T-cell (primary cell): ENCODE measurements at regions not wholly inside any gene's neighbourhood (a gene's known extent, or its start where the extent isn't known, plus 50 kb on each side); places are given as distances from the start of the nearest gene placed in this dataset.

Source experiments
- ATAC-seq, 4 experiments: fragments of 200-7000 bp in 3 of 4; fragments of 150-1000 bp in 1 of 4; cut with Tn5 transposase; replicated peaks in 1 of 4; 1 replicate in 3 of 4; 2 replicates in 1 of 4; pipeline ENCODE4 v1.10.0; 2021; ENCODE audit warnings: moderate library complexity in 3 of 4, mild to moderate bottlenecking in 2 of 4, moderate number of reproducible peaks in 1 of 4
- CTCF ChIA-PET, 2 donors: fragments of 300-600 bp; sonication (Branson Sonifier 250); formaldehyde crosslinking; loops; one replicate each; lab custom pipeline; 2022; ENCODE audit warnings: antibody characterized with exemption in 2 of 2; lab: Charles Lee
- POLR2A ChIA-PET, 2 donors: fragments of 300-600 bp; sonication (Branson Sonifier 250); formaldehyde crosslinking; loops; one replicate each; lab custom pipeline; 2022; ENCODE audit warnings: antibody characterized with exemption in 2 of 2; lab: Charles Lee
- DNase-seq, 35 experiments: peaks; one replicate each; pipeline versions ENCODE4 v3.0.0 to v3.0.0-alpha.2; 2013 to 2023
- H3K27ac ChIP-seq: one replicate; pipeline ENCODE4 v1.5.1; 2013; ENCODE audit warnings: low read length
- H3K27me3 ChIP-seq, 2 experiments: replicated peaks in 1 of 2; 1 replicate in 1 of 2; 2 replicates in 1 of 2; pipeline versions ENCODE4 v1.6.1 to v1.7.0; 2013; ENCODE audit warnings: low read length in 1 of 2, mixed read lengths in 1 of 2; ENCODE audit not compliant: control insufficient read depth in 2 of 2, insufficient read depth in 2 of 2; ENCODE audit errors: extremely low read depth in 1 of 2
- H3K36me3 ChIP-seq, 2 donors: 1 replicate in 1 of 2; 2 replicates in 1 of 2; pipeline versions ENCODE4 v1.6.1 to v1.7.0; 2013; ENCODE audit warnings: low read length in 1 of 2; ENCODE audit not compliant: control insufficient read depth in 2 of 2, insufficient read depth in 1 of 2; ENCODE audit errors: extremely low read depth in 1 of 2
- H3K4me1 ChIP-seq, 2 experiments: 1 replicate in 1 of 2; 2 replicates in 1 of 2; pipeline versions ENCODE4 v1.6.1 to v1.7.0; 2013; ENCODE audit warnings: low read length in 2 of 2, mixed read lengths in 1 of 2; ENCODE audit not compliant: insufficient read depth in 2 of 2, control insufficient read depth in 1 of 2; ENCODE audit errors: extremely low read depth in 1 of 2
- H3K4me3 ChIP-seq, 2 donors: 1 replicate in 1 of 2; 2 replicates in 1 of 2; pipeline versions ENCODE4 v1.5.1 to v1.7.0; 2013; ENCODE audit warnings: mild to moderate bottlenecking in 2 of 2, low read length in 1 of 2, moderate library complexity in 1 of 2; ENCODE audit not compliant: control insufficient read depth in 1 of 2; ENCODE audit errors: extremely low read depth in 1 of 2
- H3K9me3 ChIP-seq: 2 replicates; pipeline ENCODE4 v1.7.0; 2013
- H3K27ac Mint-ChIP-seq, 2 donors: one replicate each; pipeline ENCODE4 v1.8.0; 2020 to 2021; ENCODE audit warnings: mild to moderate bottlenecking in 2 of 2, mixed read lengths in 2 of 2
- H3K27me3 Mint-ChIP-seq, 2 donors: one replicate each; pipeline ENCODE4 v1.8.0; 2021 to 2022; ENCODE audit warnings: mixed read lengths in 2 of 2
- H3K36me3 Mint-ChIP-seq: one replicate; pipeline ENCODE4 v1.8.0; 2021; ENCODE audit warnings: mixed read lengths
- H3K4me1 Mint-ChIP-seq, 3 donors: one replicate each; pipeline ENCODE4 v1.8.0; 2020 to 2022; ENCODE audit warnings: mixed read lengths in 3 of 3, mild to moderate bottlenecking in 1 of 3
- H3K4me3 Mint-ChIP-seq, 3 donors: one replicate each; pipeline ENCODE4 v1.8.0; 2020 to 2022; ENCODE audit warnings: mild to moderate bottlenecking in 3 of 3, mixed read lengths in 3 of 3, moderate library complexity in 3 of 3
- H3K9me3 Mint-ChIP-seq, 3 donors: one replicate each; pipeline ENCODE4 v1.8.0; 2020 to 2022; ENCODE audit warnings: mixed read lengths in 3 of 3
- WGBS: methylation state at CpG from one replicate; pipeline ENCODE4 v1.1.5; 2013; ENCODE audit warnings: missing lambda C conversion rate; ENCODE audit not compliant: insufficient coverage; 5-methylcytosine and 5-hydroxymethylcytosine counted together

GRCh38 chr15:56813995-56814394 is 80.7 kb upstream of the ZNF280D start:
- DNase-seq: no peak
- no peak overlapping the region for H3K27ac Mint-ChIP-seq
- WGBS: 0% methylated on average over 1 of the region's 1 CpG
- no peaks in the 10 kb centered on the region for H3K27me3 Mint-ChIP-seq
- H3K9me3 ChIP-seq: no peaks in the 10 kb centered on the region
- H3K4me3 ChIP-seq: no peak overlapping the region
- ChIA-PET CTCF (no interaction called here), POLR2A (interaction anchor here in 1 of 2 donors (0.6 kb wide), 1 partner anchor 31 kb away, joined by 3 read pairs; no protein-coding TSS in a partner anchor)
- no peak overlapping the region for H3K4me3 Mint-ChIP-seq
- no peaks in the 10 kb centered on the region for H3K27me3 ChIP-seq
- peaks cover 4% of the 10 kb centered on the region for H3K36me3 Mint-ChIP-seq
- peaks cover 0 to 14% (median 5%) of the 10 kb centered on the region in 3 donors for H3K9me3 Mint-ChIP-seq
- H3K27ac ChIP-seq: no peak overlapping the region
- H3K4me1 Mint-ChIP-seq: peaks cover 0 to 6% (median 0%) of the 10 kb centered on the region in 3 donors
- no peaks in the 10 kb centered on the region for H3K4me1 ChIP-seq
- ATAC-seq: no peak
- no peaks in the 10 kb centered on the region for H3K36me3 ChIP-seq

GRCh38 chr15:56812961-56813360 is 79.7 kb upstream of the ZNF280D start:
- Mint-ChIP-seq H3K4me3 (no peak overlapping the region), H3K9me3 (peaks cover 1 to 24% (median 14%) of the 10 kb centered on the region in 3 donors)

GRCh38 chr15:56812221-56812620 is 78.9 kb upstream of the ZNF280D start:
- Histone ChIP-seq H3K27me3 (no peaks in the 10 kb centered on the region), H3K9me3 (peaks cover 4% of the 10 kb centered on the region), H3K4me3 (no peak overlapping the region), H3K4me1 (no peaks in the 10 kb centered on the region), H3K36me3 (no peaks in the 10 kb centered on the region), H3K27ac (no peak overlapping the region)
- 69% methylated on average over 3 of the region's 3 CpGs for WGBS
- H3K4me3 Mint-ChIP-seq: no peak overlapping the region
- POLR2A ChIA-PET: no interaction called here
- H3K9me3 Mint-ChIP-seq: peaks cover 4 to 28% (median 19%) of the 10 kb centered on the region in 3 donors
- peaks cover 0 to 6% (median 0%) of the 10 kb centered on the region in 3 donors for H3K4me1 Mint-ChIP-seq
- no peak overlapping the region for H3K27ac Mint-ChIP-seq
- DNase-seq: no peak
- H3K36me3 Mint-ChIP-seq: peaks cover 8% of the 10 kb centered on the region
- H3K27me3 Mint-ChIP-seq: no peaks in the 10 kb centered on the region
- no peak for ATAC-seq
- CTCF ChIA-PET: no interaction called here

More at GRCh38 chr15:56812961-56813360, 79.7 kb upstream of the ZNF280D start:
- peaks cover 0 to 6% (median 0%) of the 10 kb centered on the region in 3 donors for H3K4me1 Mint-ChIP-seq
- CTCF ChIA-PET: interaction anchor here in 1 of 2 donors (0.6 kb wide), 1 partner anchor 260 kb away, joined by 3 read pairs; no protein-coding TSS in a partner anchor
- ATAC-seq: no peak
- DNase-seq: no peak
- Histone ChIP-seq H3K4me1 (no peaks in the 10 kb centered on the region), H3K27ac (no peak overlapping the region), H3K27me3 (no peaks in the 10 kb centered on the region), H3K9me3 (peaks cover 4% of the 10 kb centered on the region), H3K4me3 (no peak overlapping the region), H3K36me3 (no peaks in the 10 kb centered on the region)
- no peaks in the 10 kb centered on the region for H3K27me3 Mint-ChIP-seq
- POLR2A ChIA-PET: interaction anchor here in 1 of 2 donors (0.6 to 0.7 kb wide), 2 partner anchors 9 to 179 kb away, joined by 3 to 5 read pairs; no protein-coding TSS in a partner anchor
- H3K36me3 Mint-ChIP-seq: peaks cover 8% of the 10 kb centered on the region
- H3K27ac Mint-ChIP-seq: no peak overlapping the region

GRCh38 chr15:56811586-56811985 is 78.3 kb upstream of the ZNF280D start:
- 92% methylated on average over 2 of the region's 4 CpGs for WGBS
- H3K27me3 Mint-ChIP-seq: no peaks in the 10 kb centered on the region
- H3K4me1 Mint-ChIP-seq: peaks cover 0 to 6% (median 0%) of the 10 kb centered on the region in 3 donors
- no peak overlapping the region for H3K4me3 Mint-ChIP-seq
- Histone ChIP-seq H3K4me1 (no peaks in the 10 kb centered on the region), H3K27ac (no peak overlapping the region), H3K27me3 (peaks cover 0 to under 1% of the 10 kb centered on the region in 2 experiments), H3K36me3 (no peaks in the 10 kb centered on the region), H3K4me3 (no peak overlapping the region), H3K9me3 (peaks cover 4% of the 10 kb centered on the region)
- H3K36me3 Mint-ChIP-seq: peaks cover 8% of the 10 kb centered on the region
- H3K27ac Mint-ChIP-seq: no peak overlapping the region
- CTCF ChIA-PET: interaction anchor here in 1 of 2 donors (0.7 kb wide), 1 partner anchor 484 kb away, joined by 3 read pairs; no protein-coding TSS in a partner anchor
- POLR2A ChIA-PET: no interaction called here
- ATAC-seq (no peak), DNase-seq (no peak)
- H3K9me3 Mint-ChIP-seq: peaks cover 4 to 32% (median 19%) of the 10 kb centered on the region in 3 donors

- ATAC-seq: no peak
- Mint-ChIP-seq H3K9me3 (peaks cover 4 to 32% (median 19%) of the 10 kb centered on the region in 3 donors), H3K4me3 (no peak overlapping the region), H3K36me3 (peaks cover 8% of the 10 kb centered on the region), H3K4me1 (peaks cover 0 to 5% (median 4%) of the 10 kb centered on the region in 3 donors), H3K27me3 (peaks cover 0 to 3% of the 10 kb centered on the region in 2 donors), H3K27ac (no peak overlapping the region)
- no peak overlapping the region for H3K4me3 ChIP-seq
- peaks cover 4% of the 10 kb centered on the region for H3K9me3 ChIP-seq
- H3K27ac ChIP-seq: no peak overlapping the region
- no peaks in the 10 kb centered on the region for H3K36me3 ChIP-seq
- ChIA-PET CTCF (no interaction called here), POLR2A (no interaction called here)
- H3K4me1 ChIP-seq: no peaks in the 10 kb centered on the region
- peaks cover 0 to 4% of the 10 kb centered on the region in 2 experiments for H3K27me3 ChIP-seq
- DNase-seq: no peak
Measured at GRCh38 chr15:56808160-56808559, 74.9 kb upstream of the ZNF280D start.

- Mint-ChIP-seq H3K27me3 (peaks cover 0 to 8% of the 10 kb centered on the region in 2 donors), H3K36me3 (peaks cover 8% of the 10 kb centered on the region), H3K4me1 (peaks cover 0 to 5% (median 4%) of the 10 kb centered on the region in 3 donors), H3K27ac (no peak overlapping the region), H3K9me3 (peaks cover 4 to 32% (median 19%) of the 10 kb centered on the region in 3 donors), H3K4me3 (no peak overlapping the region)
- ChIA-PET CTCF (no interaction called here), POLR2A (no interaction called here)
- H3K9me3 ChIP-seq: peaks cover 4% of the 10 kb centered on the region
- H3K4me1 ChIP-seq: no peaks in the 10 kb centered on the region
- no peak for DNase-seq
- H3K27ac ChIP-seq: no peak overlapping the region
- no peak for ATAC-seq
- H3K36me3 ChIP-seq: no peaks in the 10 kb centered on the region
- no peak overlapping the region for H3K4me3 ChIP-seq
- H3K27me3 ChIP-seq: peaks cover 0 to 4% of the 10 kb centered on the region in 2 experiments
- 83% methylated on average over 2 of the region's 2 CpGs for WGBS
Measured at GRCh38 chr15:56806148-56806536, 72.8 kb upstream of the ZNF280D start.
